AG10803 (cell line): ENCODE measurements at regions not wholly inside any gene's neighbourhood (a gene's known extent, or its start where the extent isn't known, plus 50 kb on each side); places are given as distances from the start of the nearest gene placed in this dataset.

Experiments used
- DNase-seq: peaks from one replicate; pipeline ENCODE4 v3.0.0; 2010; ENCODE audit warnings: low read depth
- H3K4me3 ChIP-seq: 2 replicates; pipeline ENCODE4 v1.5.1; 2011; ENCODE audit warnings: mild to moderate bottlenecking, low read length, control low read depth
- TF ChIP-seq, protein P1 (sequence below): conservative IDR thresholded peaks from 2 replicates; pipeline ENCODE4 v1.5.1; 2011; ENCODE audit warnings: mild to moderate bottlenecking, low read length, control low read depth, inconsistent platforms

GRCh38 chr11:69380921-69381581, 87.1 kb downstream of the MYEOV start:
- TF ChIP-seq, protein P1, sequence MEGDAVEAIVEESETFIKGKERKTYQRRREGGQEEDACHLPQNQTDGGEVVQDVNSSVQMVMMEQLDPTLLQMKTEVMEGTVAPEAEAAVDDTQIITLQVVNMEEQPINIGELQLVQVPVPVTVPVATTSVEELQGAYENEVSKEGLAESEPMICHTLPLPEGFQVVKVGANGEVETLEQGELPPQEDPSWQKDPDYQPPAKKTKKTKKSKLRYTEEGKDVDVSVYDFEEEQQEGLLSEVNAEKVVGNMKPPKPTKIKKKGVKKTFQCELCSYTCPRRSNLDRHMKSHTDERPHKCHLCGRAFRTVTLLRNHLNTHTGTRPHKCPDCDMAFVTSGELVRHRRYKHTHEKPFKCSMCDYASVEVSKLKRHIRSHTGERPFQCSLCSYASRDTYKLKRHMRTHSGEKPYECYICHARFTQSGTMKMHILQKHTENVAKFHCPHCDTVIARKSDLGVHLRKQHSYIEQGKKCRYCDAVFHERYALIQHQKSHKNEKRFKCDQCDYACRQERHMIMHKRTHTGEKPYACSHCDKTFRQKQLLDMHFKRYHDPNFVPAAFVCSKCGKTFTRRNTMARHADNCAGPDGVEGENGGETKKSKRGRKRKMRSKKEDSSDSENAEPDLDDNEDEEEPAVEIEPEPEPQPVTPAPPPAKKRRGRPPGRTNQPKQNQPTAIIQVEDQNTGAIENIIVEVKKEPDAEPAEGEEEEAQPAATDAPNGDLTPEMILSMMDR = no peak
- DNase-seq = no peak
- H3K4me3 ChIP-seq = no peak overlapping the region

DNA sequence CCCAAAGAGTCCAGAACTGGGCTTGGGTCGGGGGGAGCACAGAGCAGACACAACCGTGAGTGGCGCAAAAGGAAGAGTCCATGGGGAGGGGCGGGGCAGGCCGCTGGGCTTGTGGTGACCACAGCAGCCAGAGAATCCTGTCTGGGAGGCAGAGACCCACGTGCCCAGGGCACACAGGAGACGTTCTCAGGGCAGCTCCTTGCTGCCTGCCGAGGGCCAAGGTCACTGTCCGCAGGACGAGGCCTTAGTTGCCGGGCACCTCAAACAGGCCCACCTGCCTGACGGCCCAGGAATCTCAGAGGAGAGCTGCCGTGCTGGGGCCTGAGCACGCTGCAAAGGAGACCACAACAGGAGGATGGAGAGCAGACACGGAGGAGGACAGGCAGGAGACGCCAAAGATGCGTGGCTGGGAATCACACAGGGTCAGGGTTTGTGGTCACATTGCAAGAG, 87.8 kb downstream of the MYEOV start:
- no peak for DNase-seq
- no peak overlapping the region for H3K4me3 ChIP-seq
- TF ChIP-seq, protein P1 = no peak

DNA sequence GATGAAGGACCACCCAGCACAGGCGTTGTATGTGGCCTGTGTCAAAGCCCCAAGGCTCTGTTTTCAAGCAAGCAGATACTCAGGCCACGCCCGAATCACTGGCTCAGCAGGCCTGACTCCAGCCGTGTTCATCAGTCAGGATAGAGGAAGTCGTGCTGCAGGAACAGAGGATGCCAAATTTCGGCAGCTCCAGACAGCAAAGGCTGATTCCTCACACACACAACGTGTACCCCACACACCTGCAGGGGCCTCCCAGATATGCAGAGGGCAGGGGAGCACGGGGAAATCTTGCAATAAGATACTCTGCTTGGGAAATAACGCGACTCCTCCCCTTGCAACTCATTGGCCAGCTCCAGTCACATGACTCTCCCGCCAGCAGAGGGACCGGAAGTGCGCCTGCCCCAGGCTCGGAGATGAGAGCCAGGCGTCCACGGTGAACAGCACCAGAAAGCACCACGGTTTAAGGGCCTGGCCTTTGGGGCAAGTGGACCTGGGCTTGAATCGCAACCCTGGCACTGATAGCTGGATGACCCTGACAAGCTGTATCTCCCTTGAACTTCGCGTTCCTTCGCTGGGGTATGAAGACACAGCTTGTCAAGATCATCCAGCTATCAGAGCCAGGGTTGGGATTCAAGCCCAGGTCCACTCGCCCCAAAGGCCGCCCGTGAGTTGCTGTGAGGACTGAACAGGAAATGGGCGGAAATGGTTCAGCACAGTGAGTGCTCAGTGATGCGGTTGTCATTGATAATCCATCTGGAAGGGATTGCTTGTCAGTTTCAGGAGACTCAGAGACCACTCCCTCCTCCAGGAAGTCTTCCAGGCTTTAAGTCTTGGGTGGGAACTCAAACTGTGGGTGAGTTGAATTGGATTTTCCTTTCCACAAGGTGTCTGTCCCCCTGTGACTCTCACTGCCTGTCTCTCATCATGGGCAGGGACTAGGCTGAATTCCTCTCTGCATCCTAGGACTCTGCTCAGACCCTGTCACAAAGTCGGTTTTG, 88.5 kb downstream of the MYEOV start:
- TF ChIP-seq, protein P1 = no peak
- H3K4me3 ChIP-seq = no peak overlapping the region
- no peak for DNase-seq

- no peak for DNase-seq
Observed at GRCh38 chr11:69383372-69384250, 89.7 kb downstream of the MYEOV start.

DNA sequence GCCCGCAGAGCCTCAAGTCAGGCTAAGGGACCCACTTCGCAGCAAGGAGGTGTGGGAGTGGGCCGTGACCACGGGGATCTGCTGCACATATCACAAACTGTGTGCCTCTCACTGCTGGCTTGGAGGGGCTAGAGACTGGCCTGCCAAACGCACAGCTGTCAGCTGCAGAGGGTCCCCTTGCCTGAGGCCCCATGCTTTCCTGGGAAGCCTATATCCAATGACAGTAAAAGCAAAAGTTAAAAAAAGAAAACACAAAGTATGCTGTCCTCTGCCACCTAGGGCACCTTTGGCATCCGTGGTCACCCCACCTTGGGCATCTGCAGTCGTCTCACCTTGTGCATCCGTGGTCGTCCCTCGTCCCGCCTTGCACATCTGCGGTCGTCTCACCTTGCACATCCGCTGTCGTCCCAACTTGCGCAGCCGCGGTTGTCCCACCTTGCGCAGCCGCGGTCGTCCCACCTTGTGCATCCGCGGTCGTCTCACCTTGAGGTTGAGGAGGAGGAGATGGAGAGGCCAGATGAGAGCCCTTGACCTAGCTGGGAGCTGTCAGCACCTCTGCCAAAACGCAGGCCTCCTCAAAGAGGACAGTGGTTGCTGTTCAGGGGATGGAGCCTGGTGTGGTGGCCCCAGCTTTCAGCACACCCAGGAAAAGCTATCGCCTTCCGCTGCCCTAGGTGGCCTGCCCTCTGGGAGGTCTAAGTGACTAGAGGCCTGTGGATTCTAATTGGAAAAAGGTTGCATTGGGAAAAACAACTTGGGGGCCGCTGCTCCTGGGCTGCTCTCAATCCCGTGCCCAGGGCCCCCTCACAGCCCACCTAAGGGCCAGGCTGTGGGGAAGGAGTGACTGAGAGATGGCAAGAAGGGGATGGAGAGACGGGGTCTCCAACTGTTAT, 90.5 kb downstream of the MYEOV start:
- no peak for DNase-seq
- TF ChIP-seq, protein P1 = no peak
- H3K4me3 ChIP-seq = no peak overlapping the region

More at GRCh38 chr11:69383372-69384250, 89.7 kb downstream of the MYEOV start:
- no peak overlapping the region for H3K4me3 ChIP-seq
- TF ChIP-seq, protein P1 = no peak
